Type B pancreatic cell (in vitro differentiated cells): ENCODE measurements at regions not wholly inside any gene's neighbourhood (a gene's known extent, or its start where the extent isn't known, plus 50 kb on each side); places are given as distances from the start of the nearest gene placed in this dataset.

Experiments
- DNase-seq: peaks from one replicate; pipeline ENCODE4 v3.0.0; 2021; ENCODE audit warnings: mixed read lengths; ENCODE audit not compliant: unreplicated experiment; ENCODE audit errors: extremely low spot score
- H3K27ac Mint-ChIP-seq: 2 replicates; pipeline ENCODE4 v1.8.0; 2021; ENCODE audit warnings: mild to moderate bottlenecking, mixed read lengths
- H3K27me3 Mint-ChIP-seq: 2 replicates; pipeline ENCODE4 v1.8.0; 2021; ENCODE audit warnings: mixed read lengths
- H3K36me3 Mint-ChIP-seq: 2 replicates; pipeline ENCODE4 v1.8.0; 2021; ENCODE audit warnings: mixed read lengths
- H3K4me1 Mint-ChIP-seq: one replicate; pipeline ENCODE4 v1.8.0; 2021; ENCODE audit warnings: mixed read lengths; ENCODE audit not compliant: unreplicated experiment
- H3K4me3 Mint-ChIP-seq: 2 replicates; pipeline ENCODE4 v1.8.0; 2021; ENCODE audit warnings: mild to moderate bottlenecking, mixed read lengths
- H3K9me3 Mint-ChIP-seq: 2 replicates; pipeline ENCODE4 v1.8.0; 2021; ENCODE audit warnings: mixed read lengths
- TF ChIP-seq, protein P1 (sequence below): fragments of 200-600 bp; sonication (generic); conservative IDR thresholded peaks from 2 replicates; pipeline ENCODE4 v1.5.0; 2021; ENCODE audit warnings: antibody characterized with exemption, mild to moderate bottlenecking

GRCh38 chr15:99450896-99451358 is 114.9 kb upstream of the MEF2A start:
- peaks cover 11% of the 10 kb centered on the region for H3K4me1 Mint-ChIP-seq
- no peak for DNase-seq

GRCh38 chr15:99451484-99451883 is 114.3 kb upstream of the MEF2A start:
- TF ChIP-seq, protein P1, sequence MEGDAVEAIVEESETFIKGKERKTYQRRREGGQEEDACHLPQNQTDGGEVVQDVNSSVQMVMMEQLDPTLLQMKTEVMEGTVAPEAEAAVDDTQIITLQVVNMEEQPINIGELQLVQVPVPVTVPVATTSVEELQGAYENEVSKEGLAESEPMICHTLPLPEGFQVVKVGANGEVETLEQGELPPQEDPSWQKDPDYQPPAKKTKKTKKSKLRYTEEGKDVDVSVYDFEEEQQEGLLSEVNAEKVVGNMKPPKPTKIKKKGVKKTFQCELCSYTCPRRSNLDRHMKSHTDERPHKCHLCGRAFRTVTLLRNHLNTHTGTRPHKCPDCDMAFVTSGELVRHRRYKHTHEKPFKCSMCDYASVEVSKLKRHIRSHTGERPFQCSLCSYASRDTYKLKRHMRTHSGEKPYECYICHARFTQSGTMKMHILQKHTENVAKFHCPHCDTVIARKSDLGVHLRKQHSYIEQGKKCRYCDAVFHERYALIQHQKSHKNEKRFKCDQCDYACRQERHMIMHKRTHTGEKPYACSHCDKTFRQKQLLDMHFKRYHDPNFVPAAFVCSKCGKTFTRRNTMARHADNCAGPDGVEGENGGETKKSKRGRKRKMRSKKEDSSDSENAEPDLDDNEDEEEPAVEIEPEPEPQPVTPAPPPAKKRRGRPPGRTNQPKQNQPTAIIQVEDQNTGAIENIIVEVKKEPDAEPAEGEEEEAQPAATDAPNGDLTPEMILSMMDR = no peak
- Mint-ChIP-seq H3K36me3 (no peaks in the 10 kb centered on the region), H3K4me3 (no peak overlapping the region), H3K27ac (no peak overlapping the region), H3K4me1 (peaks cover 11% of the 10 kb centered on the region), H3K27me3 (no peaks in the 10 kb centered on the region), H3K9me3 (no peaks in the 10 kb centered on the region)
- no peak for DNase-seq

More at GRCh38 chr15:99450896-99451358, 114.9 kb upstream of the MEF2A start:
- H3K9me3 Mint-ChIP-seq = no peaks in the 10 kb centered on the region
- H3K27me3 Mint-ChIP-seq = no peaks in the 10 kb centered on the region
- no peak overlapping the region for H3K4me3 Mint-ChIP-seq
- no peaks in the 10 kb centered on the region for H3K36me3 Mint-ChIP-seq
- H3K27ac Mint-ChIP-seq = no peak overlapping the region
- TF ChIP-seq, protein P1 = no peak

- no peak for DNase-seq
- H3K36me3 Mint-ChIP-seq = no peaks in the 10 kb centered on the region
- no peaks in the 10 kb centered on the region for H3K9me3 Mint-ChIP-seq
- TF ChIP-seq, protein P1 = no peak
- peaks cover 11% of the 10 kb centered on the region for H3K4me1 Mint-ChIP-seq
- no peak overlapping the region for H3K4me3 Mint-ChIP-seq
- H3K27me3 Mint-ChIP-seq = no peaks in the 10 kb centered on the region
- no peak overlapping the region for H3K27ac Mint-ChIP-seq
Measured at GRCh38 chr15:99452010-99452409, 113.8 kb upstream of the MEF2A start.

DNA sequence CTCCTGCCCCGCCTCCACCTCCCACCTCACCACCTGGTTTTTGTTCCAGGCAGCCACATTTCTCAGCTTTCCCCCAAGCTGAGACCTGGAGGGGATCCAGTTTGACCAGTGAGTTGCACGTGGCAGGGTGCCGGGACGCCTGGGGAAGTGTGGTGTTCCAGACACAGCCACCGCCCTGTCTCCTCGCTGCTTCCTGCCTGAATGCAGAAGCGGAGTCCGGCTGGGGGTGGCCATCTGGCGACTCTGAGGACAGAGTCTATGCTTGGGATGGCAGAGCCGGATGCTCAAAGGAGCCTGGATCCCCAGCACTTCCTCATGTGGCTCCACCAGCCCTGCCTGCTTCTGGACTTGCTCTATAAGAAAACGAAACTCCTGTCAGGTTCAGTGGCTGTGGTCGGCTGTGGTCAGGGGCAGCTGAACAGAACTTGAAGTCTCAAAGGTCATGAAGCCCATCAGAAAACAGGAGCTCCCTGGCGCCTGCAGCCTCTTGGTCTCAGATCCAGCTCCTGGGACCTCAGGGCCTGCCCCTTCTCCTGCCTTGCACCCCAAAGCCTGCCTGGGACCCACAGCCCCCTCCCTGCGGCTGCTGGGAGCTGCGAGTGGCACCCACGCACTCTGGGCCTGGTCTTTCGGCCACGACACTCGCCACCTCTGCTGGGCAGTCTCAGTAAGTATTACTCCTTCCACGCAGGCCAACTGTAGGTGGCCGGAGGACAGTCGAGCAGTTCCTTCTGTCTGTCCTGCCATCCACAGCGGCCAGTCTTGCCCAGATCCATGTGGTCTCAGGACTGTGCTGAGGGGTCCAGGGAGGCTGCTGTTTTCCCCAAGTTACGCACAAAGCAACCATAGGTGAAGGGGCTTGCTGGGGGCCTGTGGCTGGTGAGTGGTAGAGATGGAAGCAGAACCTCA is 112.8 kb upstream of the MEF2A start:
- no peaks in the 10 kb centered on the region for H3K9me3 Mint-ChIP-seq
- H3K4me3 Mint-ChIP-seq = no peak overlapping the region
- peaks cover 4% of the 10 kb centered on the region for H3K27me3 Mint-ChIP-seq
- TF ChIP-seq, protein P1 = no peak
- no peak for DNase-seq
- no peak overlapping the region for H3K27ac Mint-ChIP-seq
- H3K36me3 Mint-ChIP-seq = no peaks in the 10 kb centered on the region
- H3K4me1 Mint-ChIP-seq = peaks cover 10% of the 10 kb centered on the region

- TF ChIP-seq, protein P1 = no peak
- Mint-ChIP-seq H3K27me3 (peaks cover 4% of the 10 kb centered on the region), H3K4me1 (peaks cover 5% of the 10 kb centered on the region), H3K9me3 (no peaks in the 10 kb centered on the region), H3K27ac (no peak overlapping the region), H3K36me3 (no peaks in the 10 kb centered on the region), H3K4me3 (no peak overlapping the region)
- no peak for DNase-seq
Measured at GRCh38 chr15:99453637-99454030, 112.2 kb upstream of the MEF2A start.
